Parathyroid adenoma (tissue), 2 donors: ENCODE measurements at regions not wholly inside any gene's neighbourhood (a gene's known extent, or its start where the extent isn't known, plus 50 kb on each side); places are given as distances from the start of the nearest gene placed in this dataset.

ENCODE experiments used
- H2AFZ ChIP-seq: fragments of 300-600 bp; sonication (generic); one replicate; pipeline ENCODE4 v1.7.0; 2017; ENCODE audit warnings: antibody characterized with exemption, mild to moderate bottlenecking
- H3K27ac ChIP-seq: fragments of 300-600 bp; sonication (generic); one replicate; pipeline ENCODE4 v1.7.0; 2017
- H3K27me3 ChIP-seq: fragments of 300-600 bp; sonication (generic); one replicate; pipeline ENCODE4 v1.7.0; 2017; ENCODE audit warnings: low read length; ENCODE audit not compliant: control insufficient read depth, insufficient read depth
- H3K36me3 ChIP-seq: fragments of 300-600 bp; sonication (generic); one replicate; pipeline ENCODE4 v1.7.0; 2017; ENCODE audit warnings: low read length; ENCODE audit not compliant: control insufficient read depth, insufficient read depth
- H3K4me1 ChIP-seq: fragments of 300-600 bp; sonication (generic); one replicate; pipeline ENCODE4 v1.7.0; 2017; ENCODE audit warnings: control low read depth
- H3K4me2 ChIP-seq: fragments of 300-600 bp; sonication (generic); one replicate; pipeline ENCODE4 v1.7.0; 2017; ENCODE audit warnings: low read length
- H3K4me3 ChIP-seq: fragments of 300-600 bp; sonication (generic); one replicate; pipeline ENCODE4 v1.7.0; 2017; ENCODE audit warnings: low read depth, low read length
- H3K79me2 ChIP-seq: fragments of 300-600 bp; sonication (generic); one replicate; pipeline ENCODE4 v1.7.0; 2017; ENCODE audit warnings: control low read depth
- H3K9ac ChIP-seq: fragments of 300-600 bp; sonication (generic); one replicate; pipeline ENCODE4 v1.7.0; 2017; ENCODE audit warnings: mild to moderate bottlenecking
- H3K9me3 ChIP-seq: fragments of 300-600 bp; sonication (generic); one replicate; pipeline ENCODE4 v1.7.0; 2017; ENCODE audit warnings: low read length; ENCODE audit not compliant: control insufficient read depth
- CTCF ChIP-seq: fragments of 300-600 bp; sonication (generic); IDR thresholded peaks from one replicate; pipeline ENCODE4 v1.7.0; 2017; ENCODE audit warnings: antibody characterized with exemption, mild to moderate bottlenecking
- donor health status: primary hyperparathyroidism.

- no peak for TF ChIP-seq CTCF
- no peak overlapping the region for H3K9ac ChIP-seq
- H3K4me2 ChIP-seq: no peak overlapping the region
- no peak overlapping the region for H3K27ac ChIP-seq
- H2AFZ ChIP-seq: no peak overlapping the region
- no peaks in the 10 kb centered on the region for H3K36me3 ChIP-seq
- H3K4me3 ChIP-seq: no peak overlapping the region
- H3K9me3 ChIP-seq: no peaks in the 10 kb centered on the region
- no peaks in the 10 kb centered on the region for H3K4me1 ChIP-seq
- no peaks in the 10 kb centered on the region for H3K79me2 ChIP-seq
- H3K27me3 ChIP-seq: no peaks in the 10 kb centered on the region
Measured at GRCh38 chr9:12968093-12968492, 193.3 kb downstream of the LURAP1L start.

- no peaks in the 10 kb centered on the region for H3K27me3 ChIP-seq
- H3K4me1 ChIP-seq: no peaks in the 10 kb centered on the region
- H3K27ac ChIP-seq: no peak overlapping the region
- H3K9me3 ChIP-seq: no peaks in the 10 kb centered on the region
- no peaks in the 10 kb centered on the region for H3K36me3 ChIP-seq
- H3K9ac ChIP-seq: no peak overlapping the region
- TF ChIP-seq CTCF: no peak
- H3K4me2 ChIP-seq: no peak overlapping the region
- H3K4me3 ChIP-seq: no peak overlapping the region
- H3K79me2 ChIP-seq: no peaks in the 10 kb centered on the region
- H2AFZ ChIP-seq: no peak overlapping the region
Measured at GRCh38 chr9:12972608-12973589, 198.1 kb downstream of the LURAP1L start.

GRCh38 chr9:12973710-12974109, 198.9 kb downstream of the LURAP1L start:
- no peak for TF ChIP-seq CTCF
- H3K27me3 ChIP-seq: no peaks in the 10 kb centered on the region

GRCh38 chr9:12974671-12975070, 199.9 kb downstream of the LURAP1L start:
- no peak overlapping the region for H2AFZ ChIP-seq
- no peak for TF ChIP-seq CTCF
- H3K79me2 ChIP-seq: no peaks in the 10 kb centered on the region
- H3K9ac ChIP-seq: no peak overlapping the region
- H3K4me1 ChIP-seq: no peaks in the 10 kb centered on the region
- no peaks in the 10 kb centered on the region for H3K27me3 ChIP-seq
- no peaks in the 10 kb centered on the region for H3K9me3 ChIP-seq
- no peaks in the 10 kb centered on the region for H3K36me3 ChIP-seq
- no peak overlapping the region for H3K4me3 ChIP-seq
- no peak overlapping the region for H3K27ac ChIP-seq
- no peak overlapping the region for H3K4me2 ChIP-seq

More at GRCh38 chr9:12973710-12974109, 198.9 kb downstream of the LURAP1L start:
- Histone ChIP-seq H3K27ac (no peak overlapping the region), H3K79me2 (no peaks in the 10 kb centered on the region), H3K4me3 (no peak overlapping the region), H3K9me3 (no peaks in the 10 kb centered on the region), H3K4me2 (no peak overlapping the region), H2AFZ (no peak overlapping the region), H3K36me3 (no peaks in the 10 kb centered on the region), H3K9ac (no peak overlapping the region), H3K4me1 (no peaks in the 10 kb centered on the region)
